Peyer's patch (tissue), 4 donors: ENCODE measurements at regions not wholly inside any gene's neighbourhood (a gene's known extent, or its start where the extent isn't known, plus 50 kb on each side); places are given as distances from the start of the nearest gene placed in this dataset.

Source experiments
- CTCF ChIP-seq, 6 experiments: fragments of 450-650 bp in 4 of 6; fragments of 200-600 bp in 2 of 6; sonication (generic) in 1 of 6; IDR thresholded peaks; one replicate each; pipeline ENCODE4 v1.5.1; 2017 to 2019; ENCODE audit warnings: antibody characterized with exemption in 6 of 6, mild to moderate bottlenecking in 3 of 6, moderate library complexity in 1 of 6
- POLR2A ChIP-seq, 2 donors: fragments of 450-650 bp; IDR thresholded peaks; one replicate each; pipeline ENCODE4 v1.5.1; 2017; ENCODE audit warnings: antibody characterized with exemption in 2 of 2, mild to moderate bottlenecking in 2 of 2, moderate library complexity in 2 of 2

- TF ChIP-seq CTCF (IDR thresholded peaks at IDR 0.05) (no peak), POLR2A (IDR thresholded peaks at IDR 0.05) (no peak)
Observed at GRCh38 chr11:34775417-34775888, 140.7 kb downstream of the APIP start.
